Naive thymus-derived CD8-positive, alpha-beta T cell (primary cell): ENCODE measurements at regions not wholly inside any gene's neighbourhood (a gene's known extent, or its start where the extent isn't known, plus 50 kb on each side); places are given as distances from the start of the nearest gene placed in this dataset.
A peak's percentile ranks its signal among the peaks of the same experiment; 100 is the strongest.

Source experiments
- ATAC-seq, 2 donors: fragments of 150-1000 bp; cut with Tn5 transposase in 1 of 2; sonication (Bioruptor Pico), chemical (Tn5 transposase) in 1 of 2; 1 replicate in 1 of 2; 2 replicates in 1 of 2; pipeline ENCODE4 v1.10.0; 2021; ENCODE audit warnings: mild to moderate bottlenecking in 2 of 2, moderate library complexity in 2 of 2
- POLR2A ChIA-PET: fragments of 350-600 bp; sonication (Branson Sonifier 250); formaldehyde crosslinking; loops from one replicate; lab custom pipeline; 2021; ENCODE audit warnings: antibody characterized with exemption; lab: Charles Lee
- DNase-seq, 10 donors: peaks; one replicate each; pipeline versions ENCODE4 v3.0.0 to v3.0.0-alpha.2; 2020 to 2022
- H3K27ac Mint-ChIP-seq, 10 donors: one replicate each; pipeline ENCODE4 v1.8.0; 2020 to 2022; ENCODE audit warnings: mild to moderate bottlenecking in 10 of 10, mixed read lengths in 10 of 10, moderate library complexity in 4 of 10, inconsistent platforms in 1 of 10
- H3K27me3 Mint-ChIP-seq, 5 donors: one replicate each; pipeline ENCODE4 v1.8.0; 2021 to 2022; ENCODE audit warnings: mixed read lengths in 5 of 5
- H3K36me3 Mint-ChIP-seq, 3 donors: one replicate each; pipeline ENCODE4 v1.8.0; 2020 to 2022; ENCODE audit warnings: mixed read lengths in 3 of 3, mild to moderate bottlenecking in 2 of 3, inconsistent platforms in 1 of 3
- H3K4me1 Mint-ChIP-seq, 4 donors: one replicate each; pipeline ENCODE4 v1.8.0; 2021 to 2022; ENCODE audit warnings: mixed read lengths in 4 of 4
- H3K4me3 Mint-ChIP-seq, 10 donors: one replicate each; pipeline ENCODE4 v1.8.0; 2020 to 2022; ENCODE audit warnings: mild to moderate bottlenecking in 10 of 10, mixed read lengths in 10 of 10, moderate library complexity in 6 of 10, inconsistent platforms in 1 of 10
- H3K9me3 Mint-ChIP-seq, 9 donors: one replicate each; pipeline ENCODE4 v1.8.0; 2020 to 2022; ENCODE audit warnings: mixed read lengths in 9 of 9, mild to moderate bottlenecking in 3 of 9, inconsistent platforms in 1 of 9, moderate library complexity in 1 of 9

GRCh38 chr12:94769776-94770759 is 119.7 kb upstream of the TMCC3 start:
- Mint-ChIP-seq H3K27ac (peak overlapping the region in 1 of 10 donors; percentile 15), H3K4me1 (peaks cover 2 to 41% (median 7%) of the 10 kb centered on the region in 4 donors), H3K36me3 (peaks cover 0 to 2% (median 0%) of the 10 kb centered on the region in 3 donors), H3K27me3 (peaks cover 12 to 26% (median 17%) of the 10 kb centered on the region in 5 donors), H3K4me3 (no peak overlapping the region), H3K9me3 (peaks cover 0 to 7% (median 1%) of the 10 kb centered on the region in 9 donors)
- ATAC-seq: no peak
- no peak for DNase-seq
- POLR2A ChIA-PET: no interaction called here

GRCh38 chr12:94769047-94769420 is 118.7 kb upstream of the TMCC3 start:
- POLR2A ChIA-PET: no interaction called here
- ATAC-seq (no peak), DNase-seq (no peak)
- H3K9me3 Mint-ChIP-seq: peaks cover 0 to 4% (median 0%) of the 10 kb centered on the region in 9 donors
- peaks cover 2 to 41% (median 7%) of the 10 kb centered on the region in 4 donors for H3K4me1 Mint-ChIP-seq
- no peaks in the 10 kb centered on the region for H3K36me3 Mint-ChIP-seq
- peaks cover 10 to 26% (median 14%) of the 10 kb centered on the region in 5 donors for H3K27me3 Mint-ChIP-seq
- H3K4me3 Mint-ChIP-seq: peak overlapping the region in 3 of 10 donors; percentile 8 to 66 (median 28)
- no peak overlapping the region for H3K27ac Mint-ChIP-seq

GRCh38 chr12:94768398-94769046 is 118.2 kb upstream of the TMCC3 start:
- ATAC-seq (no peak), DNase-seq (no peak)
- peak overlapping the region in 1 of 10 donors; percentile 3 for H3K27ac Mint-ChIP-seq
- H3K9me3 Mint-ChIP-seq: no peaks in the 10 kb centered on the region
- no peaks in the 10 kb centered on the region for H3K36me3 Mint-ChIP-seq
- H3K4me3 Mint-ChIP-seq: peak overlapping the region in 3 of 10 donors; percentile 28 to 66 (median 40)
- POLR2A ChIA-PET: no interaction called here
- H3K4me1 Mint-ChIP-seq: peaks cover 2 to 41% (median 7%) of the 10 kb centered on the region in 4 donors
- peaks cover 10 to 26% (median 14%) of the 10 kb centered on the region in 5 donors for H3K27me3 Mint-ChIP-seq

DNA sequence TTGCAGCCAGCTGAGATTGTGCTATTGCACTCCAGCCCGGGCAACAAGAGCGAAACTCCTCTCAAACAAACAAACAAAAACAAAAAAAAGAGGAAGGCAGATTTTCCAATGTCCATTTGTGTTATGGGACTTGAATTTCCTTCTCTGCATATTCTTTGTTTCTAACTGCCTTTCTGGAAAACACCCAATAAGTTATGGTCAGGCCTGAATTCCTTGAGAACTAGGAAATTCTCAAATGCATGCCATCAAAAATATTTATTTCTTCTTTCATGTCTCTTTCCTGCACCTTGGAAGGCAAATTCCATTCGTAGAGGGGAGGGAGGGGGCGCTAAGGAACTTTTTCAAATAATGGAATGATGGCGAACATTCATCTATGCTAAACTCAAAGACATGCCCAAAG is 117.6 kb upstream of the TMCC3 start:
- peaks cover 4 to 45% (median 7%) of the 10 kb centered on the region in 4 donors for H3K4me1 Mint-ChIP-seq
- no peak overlapping the region for H3K27ac Mint-ChIP-seq
- H3K4me3 Mint-ChIP-seq: peak overlapping the region in 1 of 10 donors; percentile 66
- ATAC-seq (no peak), DNase-seq (no peak)
- H3K27me3 Mint-ChIP-seq: peaks cover 10 to 26% (median 14%) of the 10 kb centered on the region in 5 donors
- H3K9me3 Mint-ChIP-seq: no peaks in the 10 kb centered on the region
- H3K36me3 Mint-ChIP-seq: no peaks in the 10 kb centered on the region
- POLR2A ChIA-PET: no interaction called here

DNA sequence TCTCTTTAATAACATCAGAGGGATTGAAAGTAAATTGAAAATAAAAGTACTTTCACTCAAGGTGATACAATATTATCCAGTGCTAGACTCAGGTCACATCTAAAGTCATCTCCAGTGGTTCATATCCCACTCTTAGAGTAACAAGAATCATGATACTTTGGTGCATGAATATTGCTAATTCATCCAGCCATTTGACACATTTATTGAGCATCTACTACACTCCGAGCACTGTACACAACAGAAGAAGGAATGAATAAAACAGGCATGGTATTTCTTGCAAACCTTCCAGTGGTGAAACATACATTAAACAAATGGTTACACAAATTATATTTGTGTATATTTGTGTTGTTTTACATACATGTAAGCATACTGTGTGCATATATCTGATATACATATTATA is 116.0 kb upstream of the TMCC3 start:
- POLR2A ChIA-PET: no interaction called here
- DNase-seq (no peak), ATAC-seq (no peak)
- Mint-ChIP-seq H3K4me3 (no peak overlapping the region), H3K27ac (no peak overlapping the region), H3K4me1 (peaks cover 4 to 52% (median 7%) of the 10 kb centered on the region in 4 donors), H3K27me3 (peaks cover 8 to 26% (median 11%) of the 10 kb centered on the region in 5 donors), H3K9me3 (no peaks in the 10 kb centered on the region), H3K36me3 (no peaks in the 10 kb centered on the region)

GRCh38 chr12:94763462-94763861 is 113.1 kb upstream of the TMCC3 start:
- POLR2A ChIA-PET: no interaction called here
- Mint-ChIP-seq H3K27ac (peak overlapping the region in 2 of 10 donors; percentile 20 to 52), H3K4me1 (peaks cover under 1 to 29% (median 2%) of the 10 kb centered on the region in 4 donors), H3K4me3 (no peak overlapping the region), H3K27me3 (peaks cover 4 to 18% (median 7%) of the 10 kb centered on the region in 5 donors), H3K9me3 (no peaks in the 10 kb centered on the region), H3K36me3 (no peaks in the 10 kb centered on the region)
- no peak for ATAC-seq
- no peak for DNase-seq

- no peak for ATAC-seq
- DNase-seq: no peak
- Mint-ChIP-seq H3K27ac (no peak overlapping the region), H3K4me1 (peaks cover 0 to 24% (median 1%) of the 10 kb centered on the region in 4 donors), H3K4me3 (no peak overlapping the region), H3K36me3 (no peaks in the 10 kb centered on the region), H3K27me3 (peaks cover 4 to 15% (median 7%) of the 10 kb centered on the region in 5 donors), H3K9me3 (no peaks in the 10 kb centered on the region)
- POLR2A ChIA-PET: no interaction called here
These were observed 112.6 kb upstream of the TMCC3 start for GRCh38 chr12:94762943-94763342.

GRCh38 chr12:94762259-94762942 is 112.0 kb upstream of the TMCC3 start:
- Mint-ChIP-seq H3K9me3 (no peaks in the 10 kb centered on the region), H3K4me3 (no peak overlapping the region), H3K27ac (no peak overlapping the region), H3K27me3 (peaks cover 4 to 13% (median 8%) of the 10 kb centered on the region in 5 donors), H3K36me3 (peaks cover 0 to 2% (median 0%) of the 10 kb centered on the region in 3 donors), H3K4me1 (peaks cover 0 to 22% (median 1%) of the 10 kb centered on the region in 4 donors)
- POLR2A ChIA-PET: no interaction called here
- no peak for DNase-seq
- no peak for ATAC-seq

- H3K4me3 Mint-ChIP-seq: no peak overlapping the region
- ATAC-seq (no peak), DNase-seq (no peak)
- H3K9me3 Mint-ChIP-seq: no peaks in the 10 kb centered on the region
- H3K27me3 Mint-ChIP-seq: peaks cover 0 to 6% (median 3%) of the 10 kb centered on the region in 5 donors
- POLR2A ChIA-PET: no interaction called here
- peaks cover 0 to 14% (median 1%) of the 10 kb centered on the region in 4 donors for H3K4me1 Mint-ChIP-seq
- peaks cover 0 to 2% (median 0%) of the 10 kb centered on the region in 3 donors for H3K36me3 Mint-ChIP-seq
- H3K27ac Mint-ChIP-seq: no peak overlapping the region
These were observed 111.2 kb upstream of the TMCC3 start for GRCh38 chr12:94761559-94761958.

GRCh38 chr12:94760786-94761185 is 110.4 kb upstream of the TMCC3 start:
- H3K4me1 Mint-ChIP-seq: peaks cover 0 to 11% (median 1%) of the 10 kb centered on the region in 4 donors
- ATAC-seq (no peak), DNase-seq (no peak)
- no peaks in the 10 kb centered on the region for H3K9me3 Mint-ChIP-seq
- no peak overlapping the region for H3K4me3 Mint-ChIP-seq
- POLR2A ChIA-PET: no interaction called here
- H3K27ac Mint-ChIP-seq: no peak overlapping the region
- H3K27me3 Mint-ChIP-seq: peaks cover 0 to 3% (median 0%) of the 10 kb centered on the region in 5 donors
- peaks cover 0 to 2% (median 0%) of the 10 kb centered on the region in 3 donors for H3K36me3 Mint-ChIP-seq

GRCh38 chr12:94756789-94757188 is 106.4 kb upstream of the TMCC3 start:
- Mint-ChIP-seq H3K4me1 (no peaks in the 10 kb centered on the region), H3K36me3 (peaks cover 0 to 2% (median 0%) of the 10 kb centered on the region in 3 donors), H3K27me3 (peaks cover 0 to 18% (median 8%) of the 10 kb centered on the region in 5 donors), H3K4me3 (no peak overlapping the region), H3K27ac (no peak overlapping the region), H3K9me3 (no peaks in the 10 kb centered on the region)
- no peak for DNase-seq
- no peak for ATAC-seq
- POLR2A ChIA-PET: no interaction called here

- Mint-ChIP-seq H3K4me1 (no peaks in the 10 kb centered on the region), H3K27me3 (peaks cover 0 to 18% (median 9%) of the 10 kb centered on the region in 5 donors), H3K27ac (no peak overlapping the region), H3K9me3 (no peaks in the 10 kb centered on the region), H3K4me3 (no peak overlapping the region), H3K36me3 (peaks cover 0 to 2% (median 0%) of the 10 kb centered on the region in 3 donors)
- DNase-seq: no peak
- no peak for ATAC-seq
- POLR2A ChIA-PET: no interaction called here
These were observed 105.2 kb upstream of the TMCC3 start for GRCh38 chr12:94755598-94755997.
